GM21528 (cell line): ENCODE measurements at regions not wholly inside any gene's neighbourhood (a gene's known extent, or its start where the extent isn't known, plus 50 kb on each side); places are given as distances from the start of the nearest gene placed in this dataset.

ENCODE experiments used
- ATAC-seq: cut with Tn5 transposase; IDR thresholded peaks from one replicate; pipeline ENCODE4 v1.9.1; 2021; ENCODE audit warnings: mild to moderate bottlenecking, moderate library complexity; ENCODE audit not compliant: unreplicated experiment, low FRiP score

- no peak for ATAC-seq
These were observed 662.9 kb downstream of the CCSER2 start for GRCh38 chr10:84991301-84991700.

DNA sequence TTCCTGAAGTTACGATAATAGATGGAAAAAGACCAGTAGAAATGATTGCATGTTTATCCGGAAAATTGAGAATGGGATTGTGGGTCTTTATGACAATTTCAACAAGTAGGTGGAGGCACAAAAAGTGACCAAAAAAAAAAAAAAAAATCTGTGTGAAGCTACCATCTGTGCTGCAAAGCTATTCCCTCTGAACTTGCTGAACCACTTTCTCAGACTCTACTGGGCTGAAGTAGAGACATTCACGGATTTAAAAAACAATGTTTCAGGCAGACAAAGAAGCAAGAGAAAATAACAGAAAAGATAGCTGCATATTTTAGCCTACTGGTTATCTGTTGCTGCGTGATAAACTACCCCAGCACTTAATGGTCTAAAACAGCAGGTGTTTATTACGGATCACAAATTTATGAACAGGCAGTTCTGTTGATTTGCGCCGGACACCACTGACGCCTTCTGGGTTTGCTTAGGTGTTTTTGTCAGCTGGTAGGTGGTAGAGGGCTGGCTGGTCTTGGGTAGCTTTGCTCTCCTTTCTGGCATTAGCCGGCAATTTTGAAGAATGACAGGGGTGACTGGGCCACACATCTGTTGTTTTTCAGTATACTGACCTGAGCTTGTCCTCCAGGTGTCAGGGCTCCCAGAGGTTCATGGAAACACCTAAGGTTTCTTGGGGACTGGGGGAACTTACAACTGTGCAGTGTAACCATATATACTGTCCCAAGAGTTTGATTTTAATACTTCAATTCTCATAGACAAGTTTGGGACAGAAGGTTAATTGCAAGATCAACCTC lies 665.1 kb downstream of the CCSER2 start:
- ATAC-seq, result no peak

DNA sequence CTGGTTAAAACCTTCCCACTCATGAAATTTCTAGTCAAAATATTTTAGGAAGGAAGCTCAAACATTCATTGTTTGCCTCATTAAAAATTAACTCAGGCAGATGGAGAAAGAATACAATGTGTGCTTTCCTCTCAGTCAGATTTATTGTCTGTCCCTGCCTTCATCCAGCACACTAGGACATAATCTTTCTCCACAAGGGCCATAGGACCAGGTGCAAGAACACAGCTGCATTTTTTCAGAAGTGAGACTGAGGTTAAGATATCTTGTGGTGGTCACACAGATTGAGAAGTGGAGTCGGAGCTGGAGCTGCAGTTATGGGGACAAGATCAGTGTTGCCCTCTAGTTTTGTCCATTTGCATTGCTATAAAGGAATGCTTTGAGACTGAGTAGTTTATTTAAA lies 666.3 kb downstream of the CCSER2 start:
- ATAC-seq, result no peak

GRCh38 chr10:84996580-84996979 lies 668.2 kb downstream of the CCSER2 start:
- ATAC-seq, result no peak

DNA sequence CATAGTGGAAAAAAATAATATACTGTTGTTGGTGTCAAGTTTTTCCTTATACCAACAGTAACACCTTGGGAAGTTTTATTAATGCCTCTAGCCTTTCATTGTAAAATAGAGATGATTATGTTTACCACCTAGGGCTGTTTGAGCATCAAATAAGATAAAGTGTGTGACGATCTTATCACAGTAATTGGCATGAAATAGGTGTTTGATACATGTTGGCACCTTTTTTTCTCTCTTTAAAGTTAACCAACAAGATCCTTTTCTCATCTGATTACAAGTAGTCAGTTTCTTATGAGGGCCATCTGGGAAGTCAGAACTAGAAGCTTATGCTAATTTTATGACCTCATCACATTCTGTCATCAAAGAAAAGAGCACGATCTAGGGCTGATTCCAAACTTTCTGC lies 669.5 kb downstream of the CCSER2 start:
- no peak for ATAC-seq

GRCh38 chr10:84999929-85000328 lies 671.5 kb downstream of the CCSER2 start:
- no peak for ATAC-seq

- no peak for ATAC-seq
These were observed 674.7 kb downstream of the CCSER2 start for GRCh38 chr10:85003083-85003482.

DNA sequence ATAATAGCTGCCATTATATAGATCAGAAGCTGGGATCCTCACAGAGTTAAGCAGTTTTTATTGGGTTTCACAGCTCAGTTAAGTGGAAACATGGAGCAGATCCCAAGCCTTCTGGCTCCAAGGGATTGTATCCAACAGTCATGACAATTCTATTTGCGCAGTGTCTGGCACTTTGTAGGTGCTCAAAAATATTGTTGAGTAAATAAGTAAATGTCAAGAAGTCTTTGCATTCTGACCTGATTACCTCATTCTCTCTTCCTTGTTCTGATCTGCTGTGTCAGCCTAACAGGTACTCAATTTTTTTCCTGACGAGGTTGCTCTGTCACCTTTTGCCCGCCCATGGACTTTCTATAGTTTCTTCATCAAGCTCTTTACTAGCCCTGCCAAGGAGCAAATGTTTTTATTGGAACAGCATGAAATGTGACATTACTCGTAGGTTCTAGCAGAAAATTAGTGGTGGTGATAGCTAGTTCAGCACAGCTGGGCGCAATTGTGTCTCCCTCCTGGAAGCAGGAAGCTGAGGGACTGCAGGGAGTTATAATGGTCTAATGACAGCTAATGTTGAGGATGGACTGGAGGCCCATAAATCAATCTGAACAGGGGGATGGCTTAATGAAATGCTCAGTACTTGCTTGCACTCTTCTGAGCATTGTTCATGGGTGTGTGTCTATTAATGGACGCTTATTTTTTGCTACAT lies 680.2 kb downstream of the CCSER2 start:
- no peak for ATAC-seq

GRCh38 chr10:85012305-85012704 lies 683.9 kb downstream of the CCSER2 start:
- no peak for ATAC-seq

GRCh38 chr10:85026878-85027467 lies 698.6 kb downstream of the CCSER2 start:
- ATAC-seq, result no peak

- ATAC-seq, result no peak
These were observed 704.6 kb downstream of the CCSER2 start for GRCh38 chr10:85032981-85033380.

- ATAC-seq, result no peak
These were observed 708.3 kb downstream of the CCSER2 start for GRCh38 chr10:85036661-85037060.

DNA sequence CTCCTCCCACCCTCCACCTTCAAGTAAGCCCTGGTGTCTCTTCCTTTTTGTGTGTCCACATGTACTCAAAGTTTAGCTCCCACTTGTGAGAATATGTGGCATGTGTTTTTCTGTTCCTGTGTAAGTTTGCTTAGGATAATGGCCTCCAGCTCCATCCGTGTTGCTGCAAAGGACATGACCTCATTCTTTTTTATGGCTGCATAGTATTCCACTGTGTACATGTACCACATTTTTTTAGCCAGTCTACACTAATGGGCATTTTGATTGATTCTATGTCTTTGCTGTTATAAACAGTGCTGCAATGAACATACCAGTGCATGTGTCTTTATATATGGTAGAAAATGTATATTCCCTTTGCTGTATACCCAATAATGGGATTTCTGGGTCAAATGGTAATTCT lies 710.9 kb downstream of the CCSER2 start:
- ATAC-seq, result no peak

GRCh38 chr10:85043207-85043606 lies 714.8 kb downstream of the CCSER2 start:
- ATAC-seq, result no peak

GRCh38 chr10:85045046-85045445 lies 716.7 kb downstream of the CCSER2 start:
- no peak for ATAC-seq

- no peak for ATAC-seq
These were observed 718.9 kb downstream of the CCSER2 start for GRCh38 chr10:85047170-85047834.

DNA sequence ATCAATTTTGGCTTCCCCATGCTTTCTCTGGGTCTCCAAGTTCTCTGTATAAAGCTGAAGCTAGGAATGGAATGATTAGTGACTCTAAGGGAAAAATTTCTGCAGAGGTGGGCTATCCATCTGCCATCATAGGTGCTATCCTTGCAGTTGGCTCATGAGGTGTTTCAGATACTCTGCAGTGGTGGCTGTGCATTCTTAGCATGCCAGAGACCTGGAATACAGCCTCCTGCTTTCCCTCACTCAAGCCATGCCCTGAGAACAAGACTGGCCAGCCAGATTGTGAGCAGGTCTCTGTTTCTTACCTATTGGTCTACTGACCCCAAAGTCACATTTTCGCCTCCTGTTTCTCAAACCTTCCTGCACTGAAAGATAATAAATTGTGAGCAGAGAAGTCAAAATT lies 719.6 kb downstream of the CCSER2 start:
- no peak for ATAC-seq

GRCh38 chr10:85048644-85049043 lies 720.3 kb downstream of the CCSER2 start:
- no peak for ATAC-seq

GRCh38 chr10:85060944-85061343 lies 732.6 kb downstream of the CCSER2 start:
- no peak for ATAC-seq

- ATAC-seq, result no peak
These were observed 733.0 kb downstream of the CCSER2 start for GRCh38 chr10:85061401-85061800.

GRCh38 chr10:85067955-85068354 lies 739.6 kb downstream of the CCSER2 start:
- ATAC-seq, result no peak
